OCI-LY7 (cell line): ENCODE measurements at regions not wholly inside any gene's neighbourhood (a gene's known extent, or its start where the extent isn't known, plus 50 kb on each side); places are given as distances from the start of the nearest gene placed in this dataset.

Experiments
- EZH2phosphoT487 ChIP-seq: fragments of 200-600 bp; sonication (generic); IDR thresholded peaks from 2 replicates; pipeline ENCODE4 v1.6.1; 2018; ENCODE audit warnings: low read depth, borderline replicate concordance, mild to moderate bottlenecking, mixed run types, antibody characterized with exemption, low read length, moderate library complexity, mixed read lengths
- TF ChIP-seq, protein P1 (sequence below): fragments of 200-600 bp; sonication (generic); conservative IDR thresholded peaks from 2 replicates; pipeline ENCODE4 v1.5.1; 2014; ENCODE audit warnings: mild to moderate bottlenecking, antibody characterized with exemption, low read length, moderate library complexity, mixed read lengths

- TF ChIP-seq, protein P1, sequence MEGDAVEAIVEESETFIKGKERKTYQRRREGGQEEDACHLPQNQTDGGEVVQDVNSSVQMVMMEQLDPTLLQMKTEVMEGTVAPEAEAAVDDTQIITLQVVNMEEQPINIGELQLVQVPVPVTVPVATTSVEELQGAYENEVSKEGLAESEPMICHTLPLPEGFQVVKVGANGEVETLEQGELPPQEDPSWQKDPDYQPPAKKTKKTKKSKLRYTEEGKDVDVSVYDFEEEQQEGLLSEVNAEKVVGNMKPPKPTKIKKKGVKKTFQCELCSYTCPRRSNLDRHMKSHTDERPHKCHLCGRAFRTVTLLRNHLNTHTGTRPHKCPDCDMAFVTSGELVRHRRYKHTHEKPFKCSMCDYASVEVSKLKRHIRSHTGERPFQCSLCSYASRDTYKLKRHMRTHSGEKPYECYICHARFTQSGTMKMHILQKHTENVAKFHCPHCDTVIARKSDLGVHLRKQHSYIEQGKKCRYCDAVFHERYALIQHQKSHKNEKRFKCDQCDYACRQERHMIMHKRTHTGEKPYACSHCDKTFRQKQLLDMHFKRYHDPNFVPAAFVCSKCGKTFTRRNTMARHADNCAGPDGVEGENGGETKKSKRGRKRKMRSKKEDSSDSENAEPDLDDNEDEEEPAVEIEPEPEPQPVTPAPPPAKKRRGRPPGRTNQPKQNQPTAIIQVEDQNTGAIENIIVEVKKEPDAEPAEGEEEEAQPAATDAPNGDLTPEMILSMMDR = no peak
- TF ChIP-seq EZH2phosphoT487 = no peak
Measured at GRCh38 chr18:44298566-44298965, 382.1 kb upstream of the SETBP1 start.
